Stimulated activated naive B cell treated with anti-CD40 and anti-IgM and Interleukin-4, amounts not matched to agents 10 μg/mL and 1 μg/mL and 100 μg/mL, for 72 hours (primary cell): ENCODE measurements at regions not wholly inside any gene's neighbourhood (a gene's known extent, or its start where the extent isn't known, plus 50 kb on each side); places are given as distances from the start of the nearest gene placed in this dataset.
"Not testable (repeated sequence)": the region's sequence is repeated elsewhere in the genome, so short reads cannot be mapped to it uniquely, and the experiment has no call there.

Experiments
- ATAC-seq, 2 donors: fragments of 150-1000 bp; cut with Tn5 transposase; replicated peaks; 2 replicates each; pipeline ENCODE4 v1.10.0; 2021; ENCODE audit warnings: moderate library complexity in 1 of 2
- DNase-seq: peaks from one replicate; pipeline ENCODE4 v3.0.0; 2021
- H3K27ac Mint-ChIP-seq: one replicate; pipeline ENCODE4 v1.8.0; 2022; ENCODE audit warnings: mild to moderate bottlenecking, mixed read lengths
- H3K27me3 Mint-ChIP-seq, 2 donors: one replicate each; pipeline ENCODE4 v1.8.0; 2022; ENCODE audit warnings: mixed read lengths in 2 of 2
- H3K36me3 Mint-ChIP-seq, 2 donors: one replicate each; pipeline ENCODE4 v1.8.0; 2022; ENCODE audit warnings: mixed read lengths in 2 of 2, mild to moderate bottlenecking in 1 of 2
- H3K4me1 Mint-ChIP-seq, 2 donors: one replicate each; pipeline ENCODE4 v1.8.0; 2022; ENCODE audit warnings: mixed read lengths in 2 of 2, mild to moderate bottlenecking in 1 of 2
- H3K4me3 Mint-ChIP-seq, 2 donors: one replicate each; pipeline ENCODE4 v1.8.0; 2022; ENCODE audit warnings: mild to moderate bottlenecking in 2 of 2, mixed read lengths in 2 of 2, moderate library complexity in 1 of 2
- H3K9me3 Mint-ChIP-seq, 2 donors: one replicate each; pipeline ENCODE4 v1.8.0; 2022; ENCODE audit warnings: mixed read lengths in 2 of 2, mild to moderate bottlenecking in 1 of 2

- H3K27ac Mint-ChIP-seq, result no peak overlapping the region
- peaks cover 6 to 12% of the 10 kb centered on the region in 2 donors for H3K4me1 Mint-ChIP-seq
- ATAC-seq, result no peak
- H3K9me3 Mint-ChIP-seq, result peaks cover 4 to 10% of the 10 kb centered on the region in 2 donors
- no peak for DNase-seq
- H3K4me3 Mint-ChIP-seq, result no peak overlapping the region
- H3K27me3 Mint-ChIP-seq, result no peaks in the 10 kb centered on the region
- peaks cover 0 to 4% of the 10 kb centered on the region in 2 donors for H3K36me3 Mint-ChIP-seq
Observed at GRCh38 chr6:169861431-169862042, 110.1 kb downstream of the ERMARD start.

- no peak for ATAC-seq
- no peak for DNase-seq
Observed at GRCh38 chr6:169859978-169860703, 108.7 kb downstream of the ERMARD start.

GRCh38 chr6:169859401-169859977, 108.1 kb downstream of the ERMARD start:
- no peak for ATAC-seq

More at GRCh38 chr6:169859978-169860703, 108.7 kb downstream of the ERMARD start:
- H3K27ac Mint-ChIP-seq, result no peak overlapping the region
- H3K27me3 Mint-ChIP-seq, result no peaks in the 10 kb centered on the region
- no peak overlapping the region for H3K4me3 Mint-ChIP-seq
- H3K4me1 Mint-ChIP-seq, result peaks cover 6 to 12% of the 10 kb centered on the region in 2 donors
- H3K9me3 Mint-ChIP-seq, result peaks cover 4 to 13% of the 10 kb centered on the region in 2 donors
- peaks cover 0 to 4% of the 10 kb centered on the region in 2 donors for H3K36me3 Mint-ChIP-seq

GRCh38 chr6:169858935-169859351, 107.5 kb downstream of the ERMARD start:
- Mint-ChIP-seq H3K27ac (no peak overlapping the region), H3K4me3 (no peak overlapping the region), H3K4me1 (peaks cover 4 to 6% of the 10 kb centered on the region in 2 donors), H3K36me3 (peaks cover 0 to 4% of the 10 kb centered on the region in 2 donors), H3K9me3 (peaks cover 4 to 13% of the 10 kb centered on the region in 2 donors), H3K27me3 (no peaks in the 10 kb centered on the region)
- DNase-seq (no peak), ATAC-seq (no peak)

More at GRCh38 chr6:169859401-169859977, 108.1 kb downstream of the ERMARD start:
- no peak for DNase-seq
- no peaks in the 10 kb centered on the region for H3K27me3 Mint-ChIP-seq
- H3K36me3 Mint-ChIP-seq, result peaks cover 0 to 4% of the 10 kb centered on the region in 2 donors
- H3K4me3 Mint-ChIP-seq, result no peak overlapping the region
- peaks cover 4 to 8% of the 10 kb centered on the region in 2 donors for H3K4me1 Mint-ChIP-seq
- H3K9me3 Mint-ChIP-seq, result peaks cover 4 to 13% of the 10 kb centered on the region in 2 donors
- no peak overlapping the region for H3K27ac Mint-ChIP-seq

- Mint-ChIP-seq H3K4me1 (peaks cover 4 to 6% of the 10 kb centered on the region in 2 donors), H3K36me3 (peaks cover 0 to 4% of the 10 kb centered on the region in 2 donors), H3K27ac (no peak overlapping the region), H3K9me3 (peaks cover 4 to 9% of the 10 kb centered on the region in 2 donors), H3K4me3 (no peak overlapping the region), H3K27me3 (no peaks in the 10 kb centered on the region)
- DNase-seq (no peak), ATAC-seq (peak; percentile 61 to 75)
Observed at GRCh38 chr6:169858293-169858934, 107.0 kb downstream of the ERMARD start.

GRCh38 chr6:169857343-169858292, 106.2 kb downstream of the ERMARD start:
- H3K36me3 Mint-ChIP-seq, result peaks cover 0 to 4% of the 10 kb centered on the region in 2 donors
- H3K4me1 Mint-ChIP-seq, result peaks cover 4 to 6% of the 10 kb centered on the region in 2 donors
- no peak overlapping the region for H3K4me3 Mint-ChIP-seq
- ATAC-seq (peak in 1 of 2 donors; percentile 29), DNase-seq (no peak)
- H3K27me3 Mint-ChIP-seq, result no peaks in the 10 kb centered on the region
- H3K27ac Mint-ChIP-seq, result no peak overlapping the region
- peaks cover 9 to 12% of the 10 kb centered on the region in 2 donors for H3K9me3 Mint-ChIP-seq

GRCh38 chr6:169856442-169857342, 105.3 kb downstream of the ERMARD start:
- not testable (repeated sequence) for DNase-seq

GRCh38 chr6:169854813-169855212, 103.4 kb downstream of the ERMARD start:
- H3K4me1 Mint-ChIP-seq, result no peaks in the 10 kb centered on the region
- H3K4me3 Mint-ChIP-seq, result no peak overlapping the region
- peaks cover 0 to 6% of the 10 kb centered on the region in 2 donors for H3K27me3 Mint-ChIP-seq
- peaks cover 0 to 4% of the 10 kb centered on the region in 2 donors for H3K36me3 Mint-ChIP-seq
- no peak overlapping the region for H3K27ac Mint-ChIP-seq
- ATAC-seq, result no peak
- no peak for DNase-seq
- peaks cover 9 to 12% of the 10 kb centered on the region in 2 donors for H3K9me3 Mint-ChIP-seq

More at GRCh38 chr6:169856442-169857342, 105.3 kb downstream of the ERMARD start:
- not testable (repeated sequence) for ATAC-seq, H3K27ac Mint-ChIP-seq, H3K36me3 Mint-ChIP-seq, H3K4me1 Mint-ChIP-seq, H3K4me3 Mint-ChIP-seq, H3K27me3 Mint-ChIP-seq
- peaks cover 9 to 12% of the 10 kb centered on the region in 2 donors for H3K9me3 Mint-ChIP-seq

GRCh38 chr6:169854083-169854725, 102.8 kb downstream of the ERMARD start:
- peaks cover 3 to 12% of the 10 kb centered on the region in 2 donors for H3K27me3 Mint-ChIP-seq
- DNase-seq (no peak), ATAC-seq (no peak)
- H3K9me3 Mint-ChIP-seq, result peaks cover 9 to 12% of the 10 kb centered on the region in 2 donors
- no peak overlapping the region for H3K4me3 Mint-ChIP-seq
- no peaks in the 10 kb centered on the region for H3K4me1 Mint-ChIP-seq
- peaks cover 0 to 4% of the 10 kb centered on the region in 2 donors for H3K36me3 Mint-ChIP-seq
- H3K27ac Mint-ChIP-seq, result no peak overlapping the region

- Mint-ChIP-seq H3K9me3 (peaks cover 9 to 12% of the 10 kb centered on the region in 2 donors), H3K27me3 (peaks cover 4 to 14% of the 10 kb centered on the region in 2 donors), H3K36me3 (peaks cover 0 to 4% of the 10 kb centered on the region in 2 donors), H3K4me3 (no peak overlapping the region), H3K27ac (no peak overlapping the region), H3K4me1 (no peaks in the 10 kb centered on the region)
- DNase-seq (no peak), ATAC-seq (no peak)
Observed at GRCh38 chr6:169853196-169854082, 102.0 kb downstream of the ERMARD start.

GRCh38 chr6:169852504-169853195, 101.2 kb downstream of the ERMARD start:
- peaks cover 4 to 15% of the 10 kb centered on the region in 2 donors for H3K27me3 Mint-ChIP-seq
- no peak for DNase-seq
- no peak for ATAC-seq
- H3K36me3 Mint-ChIP-seq, result peaks cover 0 to 4% of the 10 kb centered on the region in 2 donors
- H3K4me3 Mint-ChIP-seq, result no peak overlapping the region
- no peaks in the 10 kb centered on the region for H3K4me1 Mint-ChIP-seq
- no peak overlapping the region for H3K27ac Mint-ChIP-seq
- H3K9me3 Mint-ChIP-seq, result peaks cover 9 to 12% of the 10 kb centered on the region in 2 donors
